Glutamatergic neuron (in vitro differentiated cells): ENCODE measurements at regions not wholly inside any gene's neighbourhood (a gene's known extent, or its start where the extent isn't known, plus 50 kb on each side); places are given as distances from the start of the nearest gene placed in this dataset.

ENCODE experiments used
- DNase-seq: peaks from one replicate; pipeline ENCODE4 v3.0.0; 2022
- H3K27ac Mint-ChIP-seq: one replicate; pipeline ENCODE4 v1.8.0; 2020; ENCODE audit warnings: mild to moderate bottlenecking, mixed read lengths, inconsistent platforms; ENCODE audit not compliant: unreplicated experiment
- H3K27me3 Mint-ChIP-seq: one replicate; pipeline ENCODE4 v1.8.0; 2020; ENCODE audit warnings: mild to moderate bottlenecking, moderate library complexity, mixed read lengths, inconsistent platforms; ENCODE audit not compliant: unreplicated experiment
- H3K36me3 Mint-ChIP-seq: one replicate; pipeline ENCODE4 v1.8.0; 2020; ENCODE audit warnings: mild to moderate bottlenecking, mixed read lengths, inconsistent platforms; ENCODE audit not compliant: unreplicated experiment
- H3K4me1 Mint-ChIP-seq: one replicate; pipeline ENCODE4 v1.8.0; 2020; ENCODE audit warnings: mild to moderate bottlenecking, low read depth, mixed read lengths, inconsistent platforms; ENCODE audit not compliant: unreplicated experiment
- H3K4me3 Mint-ChIP-seq: one replicate; pipeline ENCODE4 v1.8.0; 2020; ENCODE audit warnings: mild to moderate bottlenecking, mixed read lengths, inconsistent platforms; ENCODE audit not compliant: unreplicated experiment
- H3K9me3 Mint-ChIP-seq: one replicate; pipeline ENCODE4 v1.8.0; 2020; ENCODE audit warnings: mild to moderate bottlenecking, moderate library complexity, mixed read lengths, inconsistent platforms; ENCODE audit not compliant: unreplicated experiment
- TF ChIP-seq, protein P1 (sequence below): fragments of 200-600 bp; sonication (generic); IDR thresholded peaks from one replicate; pipeline ENCODE4 v1.5.0; 2021; ENCODE audit not compliant: partially characterized antibody, unreplicated experiment

DNA sequence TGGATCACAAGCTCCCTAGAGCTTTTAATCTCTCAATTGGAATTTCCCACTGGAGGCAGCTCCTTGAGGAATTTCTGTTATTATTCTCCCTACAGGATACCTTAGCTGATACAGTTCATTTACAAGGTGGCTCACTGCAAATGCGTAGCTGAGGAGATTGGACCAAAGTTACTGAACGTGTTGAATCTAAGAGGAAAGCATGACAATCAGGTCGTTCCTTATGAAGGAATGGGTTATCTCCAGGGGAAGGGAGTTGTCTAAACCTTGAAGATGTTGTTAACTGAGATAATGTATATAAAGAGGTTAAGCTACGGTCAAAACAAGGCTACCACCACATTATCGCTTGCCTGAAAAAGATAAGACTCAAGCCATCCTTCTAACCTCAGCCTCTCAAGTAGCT lies 105.8 kb upstream of the TBX3 start:
- DNase-seq: no peak
- Mint-ChIP-seq H3K4me1 (no peaks in the 10 kb centered on the region), H3K4me3 (no peak overlapping the region), H3K27ac (no peak overlapping the region), H3K27me3 (peaks cover 5% of the 10 kb centered on the region), H3K9me3 (no peaks in the 10 kb centered on the region), H3K36me3 (no peaks in the 10 kb centered on the region)
- TF ChIP-seq, protein P1, sequence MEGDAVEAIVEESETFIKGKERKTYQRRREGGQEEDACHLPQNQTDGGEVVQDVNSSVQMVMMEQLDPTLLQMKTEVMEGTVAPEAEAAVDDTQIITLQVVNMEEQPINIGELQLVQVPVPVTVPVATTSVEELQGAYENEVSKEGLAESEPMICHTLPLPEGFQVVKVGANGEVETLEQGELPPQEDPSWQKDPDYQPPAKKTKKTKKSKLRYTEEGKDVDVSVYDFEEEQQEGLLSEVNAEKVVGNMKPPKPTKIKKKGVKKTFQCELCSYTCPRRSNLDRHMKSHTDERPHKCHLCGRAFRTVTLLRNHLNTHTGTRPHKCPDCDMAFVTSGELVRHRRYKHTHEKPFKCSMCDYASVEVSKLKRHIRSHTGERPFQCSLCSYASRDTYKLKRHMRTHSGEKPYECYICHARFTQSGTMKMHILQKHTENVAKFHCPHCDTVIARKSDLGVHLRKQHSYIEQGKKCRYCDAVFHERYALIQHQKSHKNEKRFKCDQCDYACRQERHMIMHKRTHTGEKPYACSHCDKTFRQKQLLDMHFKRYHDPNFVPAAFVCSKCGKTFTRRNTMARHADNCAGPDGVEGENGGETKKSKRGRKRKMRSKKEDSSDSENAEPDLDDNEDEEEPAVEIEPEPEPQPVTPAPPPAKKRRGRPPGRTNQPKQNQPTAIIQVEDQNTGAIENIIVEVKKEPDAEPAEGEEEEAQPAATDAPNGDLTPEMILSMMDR: no peak

GRCh38 chr12:114789276-114789675 lies 105.3 kb upstream of the TBX3 start:
- no peak for DNase-seq
- peaks cover 7% of the 10 kb centered on the region for H3K27me3 Mint-ChIP-seq
- no peaks in the 10 kb centered on the region for H3K9me3 Mint-ChIP-seq
- TF ChIP-seq, protein P1: no peak
- H3K4me3 Mint-ChIP-seq: no peak overlapping the region
- H3K36me3 Mint-ChIP-seq: no peaks in the 10 kb centered on the region
- H3K27ac Mint-ChIP-seq: no peak overlapping the region
- H3K4me1 Mint-ChIP-seq: no peaks in the 10 kb centered on the region

DNA sequence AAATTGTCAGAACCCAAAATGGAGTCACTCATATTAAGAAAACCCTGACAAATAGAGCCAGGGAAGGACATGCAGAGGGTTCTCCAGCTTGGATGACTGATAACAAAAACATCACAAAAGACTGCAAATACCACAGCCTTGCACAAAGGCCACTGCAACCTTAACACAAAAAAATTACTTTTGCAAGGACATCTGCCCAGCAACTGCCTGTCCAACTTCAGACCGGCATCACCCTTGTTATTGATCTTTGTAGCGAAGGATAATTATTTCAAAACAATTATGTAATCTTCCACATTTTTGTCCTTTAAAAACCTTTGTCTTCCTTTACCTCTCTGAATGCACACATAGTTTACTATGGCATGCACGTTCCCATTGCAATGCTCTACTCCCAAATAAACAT lies 100.6 kb upstream of the TBX3 start:
- Mint-ChIP-seq H3K27ac (no peak overlapping the region), H3K36me3 (no peaks in the 10 kb centered on the region), H3K27me3 (peaks cover 3% of the 10 kb centered on the region), H3K4me3 (no peak overlapping the region), H3K9me3 (peaks cover 1% of the 10 kb centered on the region), H3K4me1 (no peaks in the 10 kb centered on the region)
- DNase-seq: no peak
- TF ChIP-seq, protein P1: no peak

DNA sequence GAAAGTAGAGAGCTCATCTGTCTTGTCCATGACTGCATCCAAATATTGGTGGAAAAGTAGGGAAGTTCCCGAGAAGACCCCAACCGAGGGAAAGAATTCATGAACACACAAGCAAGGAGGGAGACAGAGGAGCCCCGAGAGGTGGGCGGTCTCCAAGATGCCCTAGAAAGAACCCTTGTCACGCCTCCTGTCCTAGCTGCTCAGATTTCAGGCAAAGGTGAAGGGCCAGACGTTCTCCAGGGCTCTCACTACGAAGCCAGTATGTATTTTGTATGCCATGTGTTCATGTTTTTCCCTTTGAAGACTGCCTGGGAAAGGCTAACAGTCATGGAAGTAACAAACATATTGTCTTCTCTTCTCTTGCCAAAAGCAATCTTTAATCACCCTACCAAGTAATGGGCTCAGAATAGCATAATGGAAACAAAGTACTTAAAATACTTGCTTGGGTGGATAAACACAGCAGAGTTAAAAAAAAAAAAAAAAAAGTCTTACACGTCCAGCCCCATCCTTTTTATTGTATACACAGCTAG lies 99.2 kb upstream of the TBX3 start:
- H3K9me3 Mint-ChIP-seq: peaks cover 1% of the 10 kb centered on the region
- no peak for DNase-seq
- no peaks in the 10 kb centered on the region for H3K36me3 Mint-ChIP-seq
- TF ChIP-seq, protein P1: no peak
- H3K27ac Mint-ChIP-seq: no peak overlapping the region
- no peaks in the 10 kb centered on the region for H3K4me1 Mint-ChIP-seq
- no peak overlapping the region for H3K4me3 Mint-ChIP-seq
- peaks cover 3% of the 10 kb centered on the region for H3K27me3 Mint-ChIP-seq

DNA sequence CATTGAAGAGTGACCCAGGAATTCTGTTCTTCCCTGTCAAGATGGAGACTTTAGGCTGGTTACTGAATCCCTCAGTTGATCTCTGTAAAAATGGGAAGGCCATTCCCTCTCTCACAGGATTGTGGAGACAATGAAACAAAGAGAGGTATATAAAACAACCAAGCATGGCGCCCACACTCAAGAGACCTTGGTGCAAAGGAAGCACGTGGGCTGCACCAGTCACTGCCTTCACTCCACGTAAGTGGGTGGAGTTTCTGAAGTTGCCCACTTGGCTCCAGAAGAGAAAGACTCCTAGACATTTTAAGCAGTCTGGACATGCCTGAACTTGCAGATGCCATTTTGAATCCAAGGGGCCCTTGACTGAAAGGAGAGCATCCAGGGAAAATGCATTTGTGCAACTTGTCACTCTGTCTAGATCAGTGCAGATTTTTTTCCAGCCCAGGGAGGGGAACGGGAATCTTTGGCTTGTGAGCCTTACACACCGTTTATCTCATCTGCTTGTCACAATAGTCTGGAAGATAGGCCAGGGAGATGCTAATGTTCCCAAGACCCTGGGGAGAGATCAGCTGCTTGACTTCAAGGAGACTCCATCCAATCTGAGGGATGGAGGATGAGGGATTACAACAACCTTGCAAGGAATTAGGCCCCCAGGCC lies 96.9 kb upstream of the TBX3 start:
- H3K9me3 Mint-ChIP-seq: peaks cover 1% of the 10 kb centered on the region
- TF ChIP-seq, protein P1: no peak
- no peak overlapping the region for H3K27ac Mint-ChIP-seq
- no peak for DNase-seq
- peaks cover 3% of the 10 kb centered on the region for H3K27me3 Mint-ChIP-seq
- no peaks in the 10 kb centered on the region for H3K4me1 Mint-ChIP-seq
- no peaks in the 10 kb centered on the region for H3K36me3 Mint-ChIP-seq
- H3K4me3 Mint-ChIP-seq: no peak overlapping the region
